ENCODE measurements at regions not wholly inside any gene's neighbourhood (a gene's known extent, or its start where the extent isn't known, plus 50 kb on each side); places are given as distances from the start of the nearest gene placed in this dataset.

GRCh38 chr1:213821175-213821942 is 166.4 kb upstream of the PROX1 start:
- TF ChIP-seq POLR2AphosphoS5 (IDR thresholded peaks at IDR 0.05; ENCODE audit: low read depth, low read length) (no peak), REST (IDR thresholded peaks at IDR 0.05; ENCODE audit: insufficient read depth in 1 of 2, low read depth in 2 of 2, low read length in 2 of 2) (no peak), TAF1 (IDR thresholded peaks at IDR 0.05; ENCODE audit: borderline replicate concordance, insufficient read depth, low read length) (no peak), FOXP2 (optimal IDR thresholded peaks at IDR 0.05; ENCODE audit: borderline replicate concordance, extremely low read depth, extremely low read length, insufficient read depth) (no peak)
